ENCODE measurements at regions not wholly inside any gene's neighbourhood (a gene's known extent, or its start where the extent isn't known, plus 50 kb on each side); places are given as distances from the start of the nearest gene placed in this dataset.
"Not testable (repeated sequence)": the region's sequence is repeated elsewhere in the genome, so short reads cannot be mapped to it uniquely, and the experiment has no call there.

DNA sequence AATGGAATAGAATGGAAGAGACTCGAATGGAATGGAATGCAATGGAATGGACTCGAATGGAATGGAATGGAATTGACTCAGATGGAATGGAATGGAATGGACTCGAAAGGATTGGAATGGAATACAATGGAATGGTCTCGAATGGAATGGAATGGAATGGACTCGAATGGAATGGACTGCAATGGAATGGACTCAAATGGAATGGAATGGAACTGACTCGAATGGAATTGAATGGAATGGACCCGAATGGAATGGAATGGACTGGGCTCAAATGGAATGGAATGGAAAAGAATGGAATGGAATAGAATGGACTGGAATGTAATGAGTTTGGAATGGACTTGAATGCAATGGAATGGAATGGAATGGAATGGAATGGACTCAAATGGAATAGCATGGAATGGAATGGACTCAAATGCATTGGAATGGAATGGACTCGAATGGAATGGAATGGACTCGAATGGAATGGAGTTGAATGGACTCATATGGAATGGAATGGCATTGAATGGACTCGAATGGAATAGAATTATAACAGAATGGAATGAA, 104.0 kb upstream of the OR4F16 start:
- not testable (repeated sequence) for TF ChIP-seq RNF2 (IDR thresholded peaks at IDR 0.05; ENCODE audit: borderline replicate concordance, low read depth, low read length, missing control alignments, poor library complexity, severe bottlenecking); CBX8 (IDR thresholded peaks at IDR 0.05; ENCODE audit: borderline replicate concordance, low read depth, low read length); JUND (IDR thresholded peaks at IDR 0.05; ENCODE audit: low read length); MAFK (IDR thresholded peaks at IDR 0.05; ENCODE audit: low read depth, low read length); CREB1 (IDR thresholded peaks at IDR 0.05); CTCF (IDR thresholded peaks at IDR 0.05; ENCODE audit: control extremely low read depth in 1 of 3, insufficient read depth in 1 of 3, low read depth in 1 of 3, low read length in 3 of 3); SP2 (IDR thresholded peaks at IDR 0.05; ENCODE audit: low read length); POLR2A (IDR thresholded peaks at IDR 0.05; ENCODE audit: control extremely low read depth in 1 of 2, low read depth in 2 of 2, low read length in 2 of 2); EZH2 (IDR thresholded peaks at IDR 0.05; ENCODE audit: low read depth, low read length, severe bottlenecking); POU5F1 (IDR thresholded peaks at IDR 0.05; ENCODE audit: low read depth, low read length); GABPA (IDR thresholded peaks at IDR 0.05; ENCODE audit: borderline replicate concordance, insufficient read depth, low read length)
- TF ChIP-seq, protein P1, sequence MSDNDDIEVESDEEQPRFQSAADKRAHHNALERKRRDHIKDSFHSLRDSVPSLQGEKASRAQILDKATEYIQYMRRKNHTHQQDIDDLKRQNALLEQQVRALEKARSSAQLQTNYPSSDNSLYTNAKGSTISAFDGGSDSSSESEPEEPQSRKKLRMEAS (IDR thresholded peaks at IDR 0.05): not testable (repeated sequence)

Measured in H1 (cell line).